PC-3 (cell line): ENCODE measurements at regions not wholly inside any gene's neighbourhood (a gene's known extent, or its start where the extent isn't known, plus 50 kb on each side); places are given as distances from the start of the nearest gene placed in this dataset.
A peak's percentile ranks its signal among the peaks of the same experiment; 100 is the strongest.
"Not testable (repeated sequence)": the region's sequence is repeated elsewhere in the genome, so short reads cannot be mapped to it uniquely, and the experiment has no call there.

Experiments
- ATAC-seq: fragments of 200-7000 bp; cut with Tn5 transposase; 2 replicates; pipeline ENCODE4 v1.9.1; 2020; ENCODE audit warnings: mild to moderate bottlenecking, moderate library complexity
- BruUV-seq: library from RNA; stranded (reverse); fragments of 400-500 nt; replicated peaks from 2 replicates; lab custom pipeline; 2021; lab: Mats Ljungman, UMichigan
- CTCF ChIA-PET: fragments of 300-600 bp; sonication (Branson Sonifier 250); formaldehyde crosslinking; loops from one replicate; lab custom pipeline; 2022; ENCODE audit warnings: antibody characterized with exemption; lab: Charles Lee
- POLR2A ChIA-PET: fragments of 300-600 bp; sonication (Branson Sonifier 250); formaldehyde crosslinking; loops from one replicate; lab custom pipeline; 2022; ENCODE audit warnings: antibody characterized with exemption; ENCODE audit not compliant: unreplicated experiment; lab: Charles Lee
- DNase-seq: peaks from one replicate; pipeline ENCODE4 v3.0.0-alpha.2; 2015
- H2AFZ ChIP-seq: fragments of 300-600 bp; sonication (generic); 2 replicates; pipeline ENCODE4 v1.6.0; 2016; ENCODE audit warnings: antibody characterized with exemption, low read length
- H3F3A ChIP-seq: fragments of 300-600 bp; sonication (generic); one replicate; pipeline ENCODE4 v1.6.0; 2017; ENCODE audit warnings: antibody characterized with exemption, low read length, control low read depth, mild to moderate bottlenecking; ENCODE audit not compliant: unreplicated experiment
- H3K27ac ChIP-seq: fragments of 300-600 bp; sonication (generic); 2 replicates; pipeline ENCODE4 v1.5.1; 2016; ENCODE audit warnings: mild to moderate bottlenecking, low read length
- H3K27me3 ChIP-seq: fragments of 300-600 bp; sonication (generic); 2 replicates; pipeline ENCODE4 v1.6.1; 2016; ENCODE audit warnings: low read length, mixed read lengths
- H3K36me3 ChIP-seq: fragments of 300-600 bp; sonication (generic); 2 replicates; pipeline ENCODE4 v1.6.1; 2016; ENCODE audit warnings: low read depth, mixed run types, low read length, mixed read lengths
- H3K4me1 ChIP-seq: fragments of 300-600 bp; sonication (generic); 2 replicates; pipeline ENCODE4 v1.5.1; 2016; ENCODE audit warnings: low read length; ENCODE audit not compliant: insufficient read depth
- H3K4me2 ChIP-seq: fragments of 300-600 bp; sonication (generic); 2 replicates; pipeline ENCODE4 v1.6.0; 2016; ENCODE audit warnings: low read length
- H3K4me3 ChIP-seq: fragments of 300-600 bp; sonication (generic); 2 replicates; pipeline ENCODE4 v1.5.1; 2016; ENCODE audit warnings: mild to moderate bottlenecking, low read length, mixed read lengths
- H3K79me2 ChIP-seq: fragments of 300-600 bp; sonication (generic); 2 replicates; pipeline ENCODE4 v1.6.1; 2017; ENCODE audit warnings: low read length, mixed read lengths
- H3K9ac ChIP-seq: fragments of 300-600 bp; sonication (generic); 2 replicates; pipeline ENCODE4 v1.6.0; 2016; ENCODE audit warnings: mild to moderate bottlenecking, low read length
- H3K9me2 ChIP-seq: fragments of 300-600 bp; sonication (generic); replicated peaks from 2 replicates; pipeline ENCODE4 v1.6.1; 2016; ENCODE audit warnings: mixed run types, low read length, mixed read lengths
- H3K9me3 ChIP-seq: fragments of 300-600 bp; sonication (generic); 2 replicates; pipeline ENCODE4 v1.6.1; 2016; ENCODE audit warnings: low read length, mixed read lengths
- H4K20me1 ChIP-seq: fragments of 300-600 bp; sonication (generic); 2 replicates; pipeline ENCODE4 v1.6.1; 2016; ENCODE audit warnings: low read length, mixed read lengths
- EZH2 ChIP-seq: fragments of 300-600 bp; sonication (generic); IDR thresholded peaks from one replicate; pipeline ENCODE4 v1.6.1; 2017; ENCODE audit warnings: antibody characterized with exemption, mild to moderate bottlenecking, low read length; ENCODE audit not compliant: unreplicated experiment
- EZH2phosphoT487 ChIP-seq: fragments of 300-600 bp; sonication (generic); IDR thresholded peaks from 2 replicates; pipeline ENCODE4 v1.6.1; 2018; ENCODE audit warnings: mild to moderate bottlenecking, antibody characterized with exemption, low read length, borderline replicate concordance
- intact Hi-C: fragments of 100-400 bp; cut with micrococcal nuclease; formaldehyde crosslinking; loops from 2 replicates; pipeline ENCODE4 v1.9.0; 2023
- TF ChIP-seq, protein P1 (sequence below): fragments of 300-600 bp; sonication (generic); conservative IDR thresholded peaks from 2 replicates; pipeline ENCODE4 v1.5.1; 2017; ENCODE audit warnings: antibody characterized with exemption, low read depth, mild to moderate bottlenecking, low read length

DNA sequence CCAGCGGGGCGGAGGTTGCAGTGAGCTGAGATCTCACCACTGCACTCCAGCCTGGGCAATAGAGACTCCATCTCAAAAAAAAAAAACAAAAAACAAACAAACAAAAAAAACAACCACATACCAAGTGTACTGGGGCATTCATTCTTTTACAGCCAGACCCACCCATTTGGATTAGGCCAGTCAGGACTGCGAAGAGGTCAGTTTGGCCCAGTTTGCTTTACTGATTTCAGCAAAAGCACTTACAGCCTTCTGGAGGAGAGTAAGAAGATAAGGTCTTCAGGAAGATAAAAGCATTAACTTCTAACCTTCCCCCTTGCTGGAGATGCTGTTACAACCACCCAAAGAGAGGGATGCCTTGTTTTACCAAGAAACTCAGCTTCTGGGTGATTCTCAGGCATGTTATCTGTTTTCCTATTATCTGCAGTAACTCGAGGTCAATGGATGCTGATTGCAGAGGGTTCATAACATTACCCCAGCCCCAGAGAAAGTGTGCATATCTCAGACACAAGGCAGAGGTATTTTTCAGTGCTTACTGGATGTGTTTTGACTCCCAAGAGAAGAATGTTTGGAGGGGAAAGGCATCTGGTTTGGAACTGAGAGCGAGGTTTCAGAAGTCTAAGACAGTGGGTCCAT lies 118.9 kb downstream of the RIN2 start:
- DNase-seq: no peak
- peaks cover 32% of the 10 kb centered on the region for H3K4me1 ChIP-seq
- H3K4me3 ChIP-seq: no peak overlapping the region
- H4K20me1 ChIP-seq: no peaks in the 10 kb centered on the region
- no TSS peak for BruUV-seq
- H3K9me2 ChIP-seq: no peaks in the 10 kb centered on the region
- no peaks in the 10 kb centered on the region for H3K9me3 ChIP-seq
- H3K4me2 ChIP-seq: no peak overlapping the region
- POLR2A ChIA-PET: no interaction called here
- H3K9ac ChIP-seq: no peak overlapping the region
- H3K79me2 ChIP-seq: no peaks in the 10 kb centered on the region
- TF ChIP-seq, protein P1, sequence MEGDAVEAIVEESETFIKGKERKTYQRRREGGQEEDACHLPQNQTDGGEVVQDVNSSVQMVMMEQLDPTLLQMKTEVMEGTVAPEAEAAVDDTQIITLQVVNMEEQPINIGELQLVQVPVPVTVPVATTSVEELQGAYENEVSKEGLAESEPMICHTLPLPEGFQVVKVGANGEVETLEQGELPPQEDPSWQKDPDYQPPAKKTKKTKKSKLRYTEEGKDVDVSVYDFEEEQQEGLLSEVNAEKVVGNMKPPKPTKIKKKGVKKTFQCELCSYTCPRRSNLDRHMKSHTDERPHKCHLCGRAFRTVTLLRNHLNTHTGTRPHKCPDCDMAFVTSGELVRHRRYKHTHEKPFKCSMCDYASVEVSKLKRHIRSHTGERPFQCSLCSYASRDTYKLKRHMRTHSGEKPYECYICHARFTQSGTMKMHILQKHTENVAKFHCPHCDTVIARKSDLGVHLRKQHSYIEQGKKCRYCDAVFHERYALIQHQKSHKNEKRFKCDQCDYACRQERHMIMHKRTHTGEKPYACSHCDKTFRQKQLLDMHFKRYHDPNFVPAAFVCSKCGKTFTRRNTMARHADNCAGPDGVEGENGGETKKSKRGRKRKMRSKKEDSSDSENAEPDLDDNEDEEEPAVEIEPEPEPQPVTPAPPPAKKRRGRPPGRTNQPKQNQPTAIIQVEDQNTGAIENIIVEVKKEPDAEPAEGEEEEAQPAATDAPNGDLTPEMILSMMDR: no peak
- no peak for TF ChIP-seq EZH2
- TF ChIP-seq EZH2phosphoT487: no peak
- no peak for ATAC-seq
- no peak overlapping the region for H2AFZ ChIP-seq
- intact Hi-C loops: no loop called here
- H3K36me3 ChIP-seq: no peaks in the 10 kb centered on the region
- CTCF ChIA-PET: no interaction called here
- H3K27ac ChIP-seq: no peak overlapping the region
- H3K27me3 ChIP-seq: no peaks in the 10 kb centered on the region
- H3F3A ChIP-seq: peaks cover 12% of the 10 kb centered on the region

DNA sequence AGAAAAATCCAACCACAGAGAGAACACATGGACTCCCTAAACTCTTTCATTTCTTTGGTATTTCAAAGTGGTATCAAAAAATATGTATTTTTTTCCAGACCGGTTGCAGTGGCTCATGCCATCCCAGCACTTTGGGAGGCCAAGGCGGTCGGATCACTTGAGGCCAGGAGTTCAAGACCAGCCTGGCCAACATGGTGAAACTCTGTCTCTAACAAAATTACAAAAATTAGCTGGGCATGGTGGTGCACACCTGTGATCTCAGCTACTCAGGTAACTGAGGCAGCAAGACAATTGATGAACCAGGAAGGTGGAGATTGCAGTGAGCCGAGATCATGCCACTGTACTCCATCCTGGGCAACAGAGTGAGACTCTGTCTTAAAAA lies 121.8 kb downstream of the RIN2 start:
- not testable (repeated sequence) for H3K9me2 ChIP-seq, ATAC-seq, H3K4me3 ChIP-seq, H3K36me3 ChIP-seq, BruUV-seq, H3K9me3 ChIP-seq, DNase-seq, H4K20me1 ChIP-seq, H3K27me3 ChIP-seq, H3K79me2 ChIP-seq, H2AFZ ChIP-seq
- peak overlapping the region; percentile 80 for H3K9ac ChIP-seq
- intact Hi-C loops: loop anchor here (1.0 to 2.0 kb wide), 5 partner anchors 15 to 97 kb away; no protein-coding TSS in a partner anchor
- H3K27ac ChIP-seq: peak overlapping the region; percentile 96
- ChIA-PET CTCF (interaction anchor here (0.6 kb wide), 1 partner anchor 77 kb away, joined by 4 read pairs; no protein-coding TSS in a partner anchor), POLR2A (interaction anchor here (0.6 to 1.0 kb wide), 2 partner anchors 21 to 95 kb away, joined by 3 to 9 read pairs; no protein-coding TSS in a partner anchor)
- peak overlapping the region; percentile 69 for H3K4me2 ChIP-seq
- peaks cover 44% of the 10 kb centered on the region for H3K4me1 ChIP-seq
- H3F3A ChIP-seq: peaks cover 20% of the 10 kb centered on the region

DNA sequence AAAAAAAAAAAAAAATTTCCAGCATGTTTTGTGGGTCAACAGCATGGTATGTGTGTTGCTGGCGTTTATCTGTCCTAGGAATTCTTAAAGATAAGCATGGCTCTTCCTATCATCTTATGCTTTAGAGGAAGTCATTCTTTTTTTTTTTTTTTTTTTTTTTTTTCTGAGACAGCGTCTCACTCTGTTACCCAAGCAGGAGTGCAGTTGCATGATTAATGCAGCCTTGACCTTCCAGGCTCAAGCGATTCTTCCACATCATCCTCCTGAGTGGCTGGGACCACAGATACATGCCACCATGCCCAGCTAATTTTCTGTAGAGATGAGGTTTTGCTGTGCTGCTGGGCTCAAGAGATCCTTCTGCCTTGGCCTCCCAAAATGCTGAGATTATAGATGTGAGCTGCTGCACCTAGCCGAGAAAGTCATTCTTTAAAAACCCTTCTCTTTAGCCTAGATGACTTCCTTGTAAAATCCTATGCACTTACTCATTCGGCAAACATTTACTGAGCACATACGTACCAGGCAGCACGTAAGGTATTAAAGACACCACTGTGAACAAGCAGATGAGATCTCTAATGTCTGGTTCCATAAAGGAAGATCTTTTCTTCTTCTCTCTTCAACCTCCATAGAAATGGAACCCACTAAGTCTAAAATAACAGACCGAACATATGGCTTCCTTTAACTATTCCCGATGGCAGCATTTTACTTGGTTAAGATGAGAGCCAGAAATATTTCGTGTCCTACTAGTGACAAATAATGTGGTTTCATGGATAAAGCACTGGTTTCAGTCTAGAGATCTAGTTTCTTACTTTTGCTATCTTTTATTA lies 122.4 kb downstream of the RIN2 start:
- Histone ChIP-seq H3K9me3 (no peaks in the 10 kb centered on the region), H3K27ac (peak overlapping the region; percentile 96), H3K79me2 (no peaks in the 10 kb centered on the region), H4K20me1 (no peaks in the 10 kb centered on the region), H3K36me3 (no peaks in the 10 kb centered on the region), H3K4me1 (peaks cover 50% of the 10 kb centered on the region), H2AFZ (no peak overlapping the region), H3K9ac (peak overlapping the region; percentile 80), H3F3A (peaks cover 24% of the 10 kb centered on the region), H3K9me2 (no peaks in the 10 kb centered on the region), H3K27me3 (no peaks in the 10 kb centered on the region), H3K4me2 (peak overlapping the region; percentile 69), H3K4me3 (peak overlapping the region; percentile 29; the same call in 1 of the 2 replicates)
- intact Hi-C loops: loop anchor here (1.0 to 2.0 kb wide), 5 partner anchors 16 to 96 kb away; no protein-coding TSS in a partner anchor
- no peak for TF ChIP-seq EZH2
- no peak for TF ChIP-seq EZH2phosphoT487
- TF ChIP-seq, protein P1: no peak
- ChIA-PET POLR2A (interaction anchor here (0.6 to 1.0 kb wide), 2 partner anchors 20 to 95 kb away, joined by 3 to 9 read pairs; no protein-coding TSS in a partner anchor), CTCF (interaction anchor here (0.6 kb wide), 1 partner anchor 77 kb away, joined by 4 read pairs; no protein-coding TSS in a partner anchor)
- DNase-seq (peak; percentile 95), ATAC-seq (peak; percentile 86)
- BruUV-seq: TSS peak; percentile 52
